B cell (primary cell): ENCODE measurements at regions not wholly inside any gene's neighbourhood (a gene's known extent, or its start where the extent isn't known, plus 50 kb on each side); places are given as distances from the start of the nearest gene placed in this dataset.

Experiments used
- ATAC-seq: fragments of 200-7000 bp; cut with Tn5 transposase; one replicate; pipeline ENCODE4 v1.10.0; 2021; ENCODE audit warnings: low read depth, mild to moderate bottlenecking, moderate number of reproducible peaks, moderate library complexity
- CTCF ChIA-PET: fragments of 350-600 bp; sonication (Branson Sonifier 250); formaldehyde crosslinking; loops from one replicate; lab custom pipeline; 2021; ENCODE audit warnings: antibody characterized with exemption, inconsistent platforms; lab: Charles Lee
- POLR2A ChIA-PET: fragments of 350-600 bp; sonication (Branson Sonifier 250); formaldehyde crosslinking; loops from one replicate; lab custom pipeline; 2021; ENCODE audit warnings: antibody characterized with exemption; lab: Charles Lee
- DNase-seq: peaks from one replicate; pipeline ENCODE4 v3.0.0; 2013
- H2AFZ ChIP-seq: 2 replicates; pipeline ENCODE4 v1.6.1; 2012; ENCODE audit warnings: mild to moderate bottlenecking, low read depth, low read length; ENCODE audit not compliant: insufficient read depth, poor library complexity, severe bottlenecking
- H3K27ac ChIP-seq, 2 donors: 1 replicate in 1 of 2; 2 replicates in 1 of 2; pipeline ENCODE4 v1.5.1; 2012 to 2013; ENCODE audit warnings: low read length in 2 of 2, mild to moderate bottlenecking in 2 of 2, moderate library complexity in 1 of 2
- H3K27me3 ChIP-seq, 4 experiments: fragments of 200-600 bp in 1 of 4; sonication (generic) in 1 of 4; replicated peaks in 1 of 4; 1 replicate in 2 of 4; 2 replicates in 2 of 4; pipeline versions ENCODE4 v1.6.1 to v1.7.0; 2013 to 2016; ENCODE audit warnings: low read length in 3 of 4, mild to moderate bottlenecking in 2 of 4, mixed read lengths in 1 of 4, moderate library complexity in 1 of 4; ENCODE audit not compliant: insufficient read depth in 4 of 4, control insufficient read depth in 3 of 4; ENCODE audit errors: control extremely low read depth in 1 of 4
- H3K36me3 ChIP-seq, 2 experiments: replicated peaks in 1 of 2; 1 replicate in 1 of 2; 2 replicates in 1 of 2; pipeline versions ENCODE4 v1.6.1 to v1.7.1; 2013; ENCODE audit warnings: low read length in 1 of 2; ENCODE audit not compliant: insufficient read depth in 2 of 2, control insufficient read depth in 1 of 2; ENCODE audit errors: control extremely low read depth in 1 of 2, extremely low read depth in 1 of 2
- H3K4me1 ChIP-seq, 2 donors: fragments of 200-600 bp in 1 of 2; sonication (generic) in 1 of 2; 1 replicate in 1 of 2; 2 replicates in 1 of 2; pipeline versions ENCODE4 v1.5.1 to v1.6.1; 2013 to 2017; ENCODE audit warnings: low read length in 2 of 2; ENCODE audit not compliant: control insufficient read depth in 2 of 2, insufficient read depth in 2 of 2
- H3K4me2 ChIP-seq: replicated peaks from 2 replicates; pipeline ENCODE3; 2012; ENCODE audit warnings: mild to moderate bottlenecking, low read depth, low read length; ENCODE audit not compliant: poor library complexity, severe bottlenecking
- H3K4me3 ChIP-seq, 5 experiments: fragments of 200-600 bp in 1 of 5; sonication (generic) in 1 of 5; 1 replicate in 3 of 5; 2 replicates in 2 of 5; pipeline versions ENCODE4 v1.5.1 to v1.7.0; 2011 to 2016; ENCODE audit warnings: low read length in 4 of 5, mild to moderate bottlenecking in 4 of 5, low read depth in 2 of 5, control low read depth in 1 of 5, moderate library complexity in 1 of 5; ENCODE audit not compliant: insufficient read depth in 1 of 5; ENCODE audit errors: control extremely low read depth in 1 of 5, extremely low read depth in 1 of 5
- H3K79me2 ChIP-seq: fragments of 200-600 bp; sonication (generic); one replicate; pipeline ENCODE4 v1.6.0; 2016; ENCODE audit warnings: low read length; ENCODE audit not compliant: control insufficient read depth, insufficient read depth
- H3K9ac ChIP-seq: fragments of 200-600 bp; sonication (generic); 2 replicates; pipeline ENCODE4 v1.6.1; 2017; ENCODE audit warnings: mild to moderate bottlenecking, low read length, moderate library complexity
- H3K9me3 ChIP-seq, 3 donors: one replicate each; pipeline versions ENCODE4 v1.6.1 to v1.7.1; 2013; ENCODE audit warnings: low read length in 2 of 3; ENCODE audit not compliant: control insufficient read depth in 2 of 3, insufficient read depth in 1 of 3; ENCODE audit errors: control extremely low read depth in 1 of 3
- H4K20me1 ChIP-seq: 2 replicates; pipeline ENCODE4 v1.6.0; 2012; ENCODE audit warnings: mild to moderate bottlenecking, low read length; ENCODE audit not compliant: insufficient read depth, control insufficient read depth, poor library complexity, severe bottlenecking
- H3K27ac Mint-ChIP-seq: one replicate; pipeline ENCODE4 v1.8.0; 2021; ENCODE audit warnings: mixed read lengths
- H3K27me3 Mint-ChIP-seq: one replicate; pipeline ENCODE4 v1.8.0; 2021; ENCODE audit warnings: mixed read lengths
- H3K4me1 Mint-ChIP-seq: one replicate; pipeline ENCODE4 v1.8.0; 2021; ENCODE audit warnings: mixed read lengths
- H3K4me3 Mint-ChIP-seq: one replicate; pipeline ENCODE4 v1.8.0; 2021; ENCODE audit warnings: mixed read lengths
- H3K9me3 Mint-ChIP-seq: one replicate; pipeline ENCODE4 v1.8.0; 2022; ENCODE audit warnings: mixed read lengths; ENCODE audit not compliant: insufficient read depth
- CTCF ChIP-seq: fragments of 200-600 bp; IDR thresholded peaks from one replicate; pipeline ENCODE4 v1.8.0; 2022; ENCODE audit warnings: antibody characterized with exemption, mild to moderate bottlenecking
- EZH2 ChIP-seq: IDR thresholded peaks from 2 replicates; pipeline ENCODE4 v1.6.1; 2012; ENCODE audit warnings: borderline replicate concordance, low read depth, mild to moderate bottlenecking, moderate library complexity, low read length; ENCODE audit not compliant: insufficient read depth, poor library complexity, severe bottlenecking
- WGBS: methylation state at CpG from one replicate; pipeline ENCODE4 v1.1.5; 2013; ENCODE audit warnings: missing lambda C conversion rate; ENCODE audit not compliant: insufficient coverage; 5-methylcytosine and 5-hydroxymethylcytosine counted together
- intact Hi-C: fragments of 100-400 bp; cut with micrococcal nuclease; formaldehyde crosslinking; loops from one replicate; pipeline ENCODE4 v1.10.0; 2022

GRCh38 chr6:115053169-115053860 is 710.5 kb upstream of the HS3ST5 start:
- no peaks in the 10 kb centered on the region for H3K27me3 Mint-ChIP-seq
- H4K20me1 ChIP-seq: no peaks in the 10 kb centered on the region
- no CpG with 5 or more reads among the region's 3 CpGs for WGBS

DNA sequence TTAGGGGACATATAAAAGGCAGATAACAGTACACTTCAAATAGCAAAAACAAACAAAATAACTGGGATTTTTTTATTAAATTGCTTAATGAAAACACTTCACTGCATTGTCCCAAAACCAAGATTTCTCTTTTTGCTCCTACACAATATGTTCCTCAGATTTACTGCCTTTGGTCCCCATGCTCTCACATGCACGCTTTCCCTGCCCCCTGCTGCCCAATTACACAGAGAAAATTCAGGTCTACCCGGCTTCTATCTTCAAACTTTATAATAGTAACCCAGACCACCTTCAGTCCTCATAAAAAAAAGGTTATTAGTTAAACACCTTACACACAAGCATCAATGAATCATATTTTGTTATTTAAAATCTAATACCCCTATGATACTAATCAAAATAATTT is 673.8 kb upstream of the HS3ST5 start:
- Histone ChIP-seq H3K79me2 (no peaks in the 10 kb centered on the region), H3K36me3 (no peaks in the 10 kb centered on the region), H3K4me1 (no peaks in the 10 kb centered on the region), H3K27me3 (no peaks in the 10 kb centered on the region), H2AFZ (no peak overlapping the region), H3K9me3 (no peaks in the 10 kb centered on the region), H3K4me3 (no peak overlapping the region), H3K4me2 (no peak overlapping the region), H3K27ac (no peak overlapping the region), H4K20me1 (no peaks in the 10 kb centered on the region), H3K9ac (no peak overlapping the region)
- Mint-ChIP-seq H3K27me3 (no peaks in the 10 kb centered on the region), H3K27ac (no peak overlapping the region), H3K4me3 (no peak overlapping the region), H3K9me3 (no peaks in the 10 kb centered on the region), H3K4me1 (no peaks in the 10 kb centered on the region)
- TF ChIP-seq CTCF (no peak), EZH2 (no peak)
- 67% methylated on average over 1 of the region's 2 CpGs for WGBS
- POLR2A ChIA-PET: no interaction called here
- CTCF ChIA-PET: no interaction called here
- no peak for DNase-seq
- intact Hi-C loops: no loop called here
- no peak for ATAC-seq

More at GRCh38 chr6:115053169-115053860, 710.5 kb upstream of the HS3ST5 start:
- CTCF ChIA-PET: no interaction called here
- Histone ChIP-seq H2AFZ (no peak overlapping the region), H3K9ac (no peak overlapping the region), H3K79me2 (no peaks in the 10 kb centered on the region), H3K4me2 (no peak overlapping the region), H3K27me3 (no peaks in the 10 kb centered on the region), H3K4me3 (no peak overlapping the region), H3K27ac (no peak overlapping the region), H3K36me3 (no peaks in the 10 kb centered on the region), H3K9me3 (no peaks in the 10 kb centered on the region), H3K4me1 (no peaks in the 10 kb centered on the region)
- DNase-seq (no peak), ATAC-seq (no peak)
- intact Hi-C loops: no loop called here
- POLR2A ChIA-PET: no interaction called here
- TF ChIP-seq EZH2 (no peak), CTCF (no peak)
- Mint-ChIP-seq H3K27ac (no peak overlapping the region), H3K9me3 (no peaks in the 10 kb centered on the region), H3K4me1 (no peaks in the 10 kb centered on the region), H3K4me3 (no peak overlapping the region)
